Muscle of leg (tissue), 3 donors: ENCODE measurements at regions not wholly inside any gene's neighbourhood (a gene's known extent, or its start where the extent isn't known, plus 50 kb on each side); places are given as distances from the start of the nearest gene placed in this dataset.

Source experiments
- DNase-seq: peaks from one replicate; pipeline ENCODE4 v3.0.0; 2013
- H3K27ac ChIP-seq: one replicate; pipeline ENCODE4 v1.5.1; 2013; ENCODE audit warnings: mild to moderate bottlenecking, low read length, control low read depth
- H3K27me3 ChIP-seq: one replicate; pipeline ENCODE4 v1.6.1; 2013; ENCODE audit warnings: low read length; ENCODE audit not compliant: control insufficient read depth, insufficient read depth
- H3K36me3 ChIP-seq: one replicate; pipeline ENCODE4 v1.6.1; 2013; ENCODE audit warnings: low read length; ENCODE audit not compliant: control insufficient read depth, insufficient read depth
- H3K4me1 ChIP-seq: one replicate; pipeline ENCODE4 v1.6.1; 2013; ENCODE audit warnings: low read length; ENCODE audit not compliant: control insufficient read depth, insufficient read depth
- H3K4me3 ChIP-seq: one replicate; pipeline ENCODE4 v1.5.1; 2013; ENCODE audit warnings: low read length, control low read depth
- H3K9me3 ChIP-seq: replicated peaks from 2 replicates; pipeline ENCODE4 v1.6.1; 2013; ENCODE audit warnings: low read depth, low read length; ENCODE audit not compliant: control insufficient read depth
- WGBS: methylation state at CpG from one replicate; pipeline ENCODE4 v1.1.5; 2013; ENCODE audit warnings: missing lambda C conversion rate; ENCODE audit not compliant: insufficient coverage; 5-methylcytosine and 5-hydroxymethylcytosine counted together

GRCh38 chr7:21194936-21195335, 232.9 kb upstream of the SP4 start:
- H3K4me3 ChIP-seq: no peak overlapping the region
- no peaks in the 10 kb centered on the region for H3K4me1 ChIP-seq
- no peaks in the 10 kb centered on the region for H3K36me3 ChIP-seq
- WGBS: no CpG with 5 or more reads among the region's 4 CpGs
- DNase-seq: no peak
- H3K9me3 ChIP-seq: no peaks in the 10 kb centered on the region
- no peak overlapping the region for H3K27ac ChIP-seq
- H3K27me3 ChIP-seq: no peaks in the 10 kb centered on the region

GRCh38 chr7:21198921-21199320, 229.0 kb upstream of the SP4 start:
- H3K4me3 ChIP-seq: no peak overlapping the region
- no CpG with 5 or more reads among the region's 1 CpG for WGBS
- no peaks in the 10 kb centered on the region for H3K36me3 ChIP-seq
- no peaks in the 10 kb centered on the region for H3K27me3 ChIP-seq
- H3K4me1 ChIP-seq: no peaks in the 10 kb centered on the region
- no peak overlapping the region for H3K27ac ChIP-seq
- peak; percentile 66 for DNase-seq
- no peaks in the 10 kb centered on the region for H3K9me3 ChIP-seq

- Histone ChIP-seq H3K9me3 (no peaks in the 10 kb centered on the region), H3K4me1 (no peaks in the 10 kb centered on the region), H3K36me3 (no peaks in the 10 kb centered on the region), H3K27me3 (no peaks in the 10 kb centered on the region), H3K4me3 (no peak overlapping the region), H3K27ac (no peak overlapping the region)
- 58% methylated on average over 4 of the region's 7 CpGs for WGBS
- DNase-seq: no peak
These were observed 227.4 kb upstream of the SP4 start for GRCh38 chr7:21200503-21200902.

- H3K4me3 ChIP-seq: no peak overlapping the region
- no peak overlapping the region for H3K27ac ChIP-seq
- no CpG with 5 or more reads among the region's 1 CpG for WGBS
- H3K9me3 ChIP-seq: no peaks in the 10 kb centered on the region
- H3K36me3 ChIP-seq: no peaks in the 10 kb centered on the region
- DNase-seq: no peak
- H3K27me3 ChIP-seq: no peaks in the 10 kb centered on the region
- no peaks in the 10 kb centered on the region for H3K4me1 ChIP-seq
These were observed 213.2 kb upstream of the SP4 start for GRCh38 chr7:21214657-21215056.

DNA sequence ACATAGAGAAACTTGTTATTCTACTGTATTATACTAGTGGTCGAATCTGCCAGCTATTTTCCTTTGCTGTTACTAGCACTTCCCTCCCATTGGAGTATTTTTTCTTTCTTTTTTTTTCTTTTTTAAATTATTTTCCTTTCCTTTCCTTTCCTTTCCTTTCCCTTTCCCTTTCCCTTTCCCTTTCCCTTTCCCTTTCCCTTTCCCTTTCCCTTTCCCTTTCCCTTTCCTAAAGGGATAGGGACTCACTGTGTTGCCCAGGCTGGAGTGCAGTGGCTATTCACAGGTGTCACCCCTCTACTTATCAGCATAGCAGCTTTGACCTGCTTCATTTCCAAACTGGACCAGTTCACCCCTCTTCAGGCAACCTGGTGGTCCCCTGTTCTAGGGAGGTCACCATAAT, 212.6 kb upstream of the SP4 start:
- no peak for DNase-seq
- Histone ChIP-seq H3K9me3 (no peaks in the 10 kb centered on the region), H3K36me3 (no peaks in the 10 kb centered on the region), H3K4me3 (no peak overlapping the region), H3K27ac (no peak overlapping the region), H3K4me1 (no peaks in the 10 kb centered on the region), H3K27me3 (no peaks in the 10 kb centered on the region)
- no CpG with 5 or more reads among the region's 1 CpG for WGBS

- Histone ChIP-seq H3K9me3 (no peaks in the 10 kb centered on the region), H3K27me3 (no peaks in the 10 kb centered on the region), H3K4me3 (no peak overlapping the region), H3K4me1 (no peaks in the 10 kb centered on the region), H3K27ac (no peak overlapping the region), H3K36me3 (no peaks in the 10 kb centered on the region)
- no peak for DNase-seq
- WGBS: no CpG with 5 or more reads among the region's 1 CpG
These were observed 210.5 kb upstream of the SP4 start for GRCh38 chr7:21217365-21217764.

DNA sequence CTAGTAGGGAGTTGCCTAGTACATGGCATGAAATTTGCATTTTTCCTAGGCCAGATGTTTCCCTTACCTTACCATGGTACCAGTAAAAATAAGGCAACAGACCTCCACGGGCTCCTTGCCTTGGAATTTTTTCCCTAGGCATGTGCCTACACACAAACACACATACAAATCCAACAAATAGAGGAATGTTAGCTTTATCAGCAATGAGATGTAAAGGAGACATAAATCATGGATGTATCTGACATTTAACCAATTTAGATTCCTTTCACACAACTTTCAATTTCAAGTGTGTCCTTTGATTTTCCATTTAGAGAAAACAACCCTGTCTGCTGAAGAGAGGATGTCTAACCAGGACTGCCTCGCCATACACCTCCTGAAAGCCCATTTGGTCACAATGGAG, 209.7 kb upstream of the SP4 start:
- no peak for DNase-seq
- Histone ChIP-seq H3K4me3 (no peak overlapping the region), H3K27ac (no peak overlapping the region), H3K4me1 (no peaks in the 10 kb centered on the region), H3K27me3 (no peaks in the 10 kb centered on the region), H3K36me3 (no peaks in the 10 kb centered on the region), H3K9me3 (no peaks in the 10 kb centered on the region)
- WGBS: no CpG with 5 or more reads among the region's 2 CpGs

DNA sequence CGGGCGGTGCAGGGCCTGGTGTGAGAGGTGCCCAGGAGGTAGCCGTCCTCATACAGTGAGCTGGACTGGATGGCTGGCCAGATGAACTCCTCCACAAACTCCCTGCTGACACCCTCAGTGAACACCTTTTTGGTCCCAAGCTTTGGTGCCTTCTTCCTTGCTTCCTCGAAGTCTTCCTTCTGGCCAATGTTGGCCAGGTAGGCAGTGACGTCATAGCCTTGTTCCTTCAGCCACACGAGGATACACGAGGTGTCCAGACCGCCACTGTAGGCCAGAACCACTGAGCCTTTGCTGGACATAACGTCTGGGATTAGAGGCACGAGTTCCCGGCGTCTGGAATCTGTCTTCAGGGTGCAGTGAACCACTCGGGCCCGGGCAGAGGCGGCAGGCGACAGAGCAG, 206.8 kb upstream of the SP4 start:
- 79% methylated on average over 16 of the region's 16 CpGs for WGBS
- no peak overlapping the region for H3K27ac ChIP-seq
- no peak for DNase-seq
- no peaks in the 10 kb centered on the region for H3K4me1 ChIP-seq
- H3K27me3 ChIP-seq: no peaks in the 10 kb centered on the region
- no peak overlapping the region for H3K4me3 ChIP-seq
- H3K9me3 ChIP-seq: no peaks in the 10 kb centered on the region
- H3K36me3 ChIP-seq: no peaks in the 10 kb centered on the region

DNA sequence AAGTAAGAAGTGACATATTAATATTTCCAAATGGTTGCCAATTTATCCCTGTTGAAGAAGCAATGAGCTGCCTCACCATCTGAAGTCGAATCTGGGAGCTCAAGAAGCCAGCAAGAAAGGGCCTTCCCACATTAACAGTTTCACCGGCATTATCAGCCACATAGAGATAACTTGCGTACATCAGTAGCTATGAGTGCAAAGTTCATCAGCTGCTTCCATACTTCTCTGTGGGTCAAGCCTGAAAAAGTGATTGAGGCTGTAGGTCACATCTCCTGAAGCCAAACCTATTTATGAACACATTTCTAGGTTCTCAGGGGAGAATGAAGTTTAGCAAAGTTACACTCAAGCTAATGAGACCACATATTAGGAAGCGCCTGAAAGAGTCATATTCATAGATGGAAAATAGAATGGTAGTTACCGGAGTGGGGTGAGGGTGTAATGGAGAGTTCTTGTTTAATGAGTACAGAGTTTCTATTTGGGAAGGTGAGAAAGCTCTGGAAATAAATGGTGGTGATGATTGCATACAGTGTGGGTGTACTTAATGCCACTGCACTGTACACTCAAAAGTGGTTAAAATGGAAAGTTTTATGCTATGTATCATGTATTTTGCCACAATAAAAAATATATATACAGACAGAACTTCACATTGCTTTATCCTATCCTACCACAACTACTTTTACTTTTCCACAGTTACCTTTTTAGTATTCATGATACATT, 189.3 kb upstream of the SP4 start:
- WGBS: 90% methylated on average over 2 of the region's 5 CpGs
- Histone ChIP-seq H3K27me3 (no peaks in the 10 kb centered on the region), H3K4me1 (no peaks in the 10 kb centered on the region), H3K36me3 (no peaks in the 10 kb centered on the region), H3K4me3 (no peak overlapping the region), H3K27ac (no peak overlapping the region), H3K9me3 (no peaks in the 10 kb centered on the region)
- no peak for DNase-seq

- 75% methylated on average over 2 of the region's 3 CpGs for WGBS
- Histone ChIP-seq H3K36me3 (no peaks in the 10 kb centered on the region), H3K4me1 (no peaks in the 10 kb centered on the region), H3K4me3 (no peak overlapping the region), H3K27ac (no peak overlapping the region), H3K9me3 (no peaks in the 10 kb centered on the region), H3K27me3 (no peaks in the 10 kb centered on the region)
- DNase-seq: no peak
These were observed 184.6 kb upstream of the SP4 start for GRCh38 chr7:21243265-21243664.
